GM12872 (cell line): ENCODE measurements at regions not wholly inside any gene's neighbourhood (a gene's known extent, or its start where the extent isn't known, plus 50 kb on each side); places are given as distances from the start of the nearest gene placed in this dataset.

Experiments
- TF ChIP-seq, protein P1 (sequence below): IDR thresholded peaks from 3 replicates; pipeline ENCODE4 v1.5.1; 2011; ENCODE audit warnings: low read depth, mild to moderate bottlenecking, low read length, moderate library complexity; ENCODE audit not compliant: insufficient read depth

DNA sequence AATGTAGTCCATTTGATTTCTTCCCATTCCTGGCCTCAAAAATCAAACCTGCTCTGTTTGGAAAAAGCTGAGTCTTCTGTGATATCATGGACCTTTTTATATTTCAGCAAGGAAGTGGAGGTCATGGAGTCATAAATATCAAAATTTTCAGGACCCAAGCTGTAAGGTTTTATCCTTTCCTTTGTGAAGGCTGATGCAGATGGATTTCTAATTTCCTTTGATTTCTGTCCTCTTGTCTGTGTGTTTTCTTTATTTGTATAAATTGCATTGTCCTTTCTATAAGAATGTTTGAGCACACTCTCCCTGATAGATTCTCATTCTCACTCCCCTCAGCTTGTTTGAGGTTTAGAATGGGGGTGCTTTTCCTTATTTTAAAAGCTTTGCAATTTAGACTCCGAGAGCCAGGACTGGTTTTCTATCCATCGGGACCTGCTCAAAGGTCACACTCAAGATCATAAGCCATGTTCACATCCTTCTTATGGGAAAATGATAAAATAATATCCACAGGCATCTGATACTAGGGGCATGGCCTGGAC is 127.4 kb upstream of the TMEM161B start:
- TF ChIP-seq, protein P1, sequence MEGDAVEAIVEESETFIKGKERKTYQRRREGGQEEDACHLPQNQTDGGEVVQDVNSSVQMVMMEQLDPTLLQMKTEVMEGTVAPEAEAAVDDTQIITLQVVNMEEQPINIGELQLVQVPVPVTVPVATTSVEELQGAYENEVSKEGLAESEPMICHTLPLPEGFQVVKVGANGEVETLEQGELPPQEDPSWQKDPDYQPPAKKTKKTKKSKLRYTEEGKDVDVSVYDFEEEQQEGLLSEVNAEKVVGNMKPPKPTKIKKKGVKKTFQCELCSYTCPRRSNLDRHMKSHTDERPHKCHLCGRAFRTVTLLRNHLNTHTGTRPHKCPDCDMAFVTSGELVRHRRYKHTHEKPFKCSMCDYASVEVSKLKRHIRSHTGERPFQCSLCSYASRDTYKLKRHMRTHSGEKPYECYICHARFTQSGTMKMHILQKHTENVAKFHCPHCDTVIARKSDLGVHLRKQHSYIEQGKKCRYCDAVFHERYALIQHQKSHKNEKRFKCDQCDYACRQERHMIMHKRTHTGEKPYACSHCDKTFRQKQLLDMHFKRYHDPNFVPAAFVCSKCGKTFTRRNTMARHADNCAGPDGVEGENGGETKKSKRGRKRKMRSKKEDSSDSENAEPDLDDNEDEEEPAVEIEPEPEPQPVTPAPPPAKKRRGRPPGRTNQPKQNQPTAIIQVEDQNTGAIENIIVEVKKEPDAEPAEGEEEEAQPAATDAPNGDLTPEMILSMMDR: no peak

GRCh38 chr5:88395264-88395663 is 126.6 kb upstream of the TMEM161B start:
- TF ChIP-seq, protein P1: no peak

DNA sequence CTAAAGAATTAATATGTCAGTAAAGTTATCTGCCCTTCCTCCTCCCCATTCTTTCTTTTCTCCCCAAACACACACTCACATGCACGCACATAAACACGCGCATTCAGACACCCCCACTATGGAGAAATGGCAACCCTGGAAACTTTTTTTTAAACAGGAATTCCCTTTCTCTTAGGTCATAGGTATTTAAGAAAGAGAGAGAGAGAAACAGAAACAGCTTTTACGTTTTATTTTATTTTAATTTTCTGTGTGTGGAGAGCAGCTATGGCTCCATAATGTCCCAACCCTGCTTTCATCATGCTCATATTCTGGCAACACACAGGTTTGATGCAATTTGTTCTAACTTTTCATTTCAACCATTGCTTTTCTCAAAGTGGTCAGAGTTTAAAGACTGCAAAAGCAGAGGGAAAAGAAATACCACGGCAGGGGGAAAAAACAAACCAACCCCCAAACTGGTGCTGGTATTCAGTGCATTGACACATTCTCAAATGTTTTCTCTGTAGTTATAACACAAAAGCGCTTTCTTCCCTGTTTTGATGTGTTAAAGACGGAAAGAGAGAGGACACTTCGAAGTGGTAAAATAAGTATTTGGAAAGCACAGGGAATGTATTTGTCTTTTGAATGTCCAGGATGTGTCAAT is 126.0 kb upstream of the TMEM161B start:
- TF ChIP-seq, protein P1: no peak

GRCh38 chr5:88393716-88394535 is 125.3 kb upstream of the TMEM161B start:
- TF ChIP-seq, protein P1: no peak

DNA sequence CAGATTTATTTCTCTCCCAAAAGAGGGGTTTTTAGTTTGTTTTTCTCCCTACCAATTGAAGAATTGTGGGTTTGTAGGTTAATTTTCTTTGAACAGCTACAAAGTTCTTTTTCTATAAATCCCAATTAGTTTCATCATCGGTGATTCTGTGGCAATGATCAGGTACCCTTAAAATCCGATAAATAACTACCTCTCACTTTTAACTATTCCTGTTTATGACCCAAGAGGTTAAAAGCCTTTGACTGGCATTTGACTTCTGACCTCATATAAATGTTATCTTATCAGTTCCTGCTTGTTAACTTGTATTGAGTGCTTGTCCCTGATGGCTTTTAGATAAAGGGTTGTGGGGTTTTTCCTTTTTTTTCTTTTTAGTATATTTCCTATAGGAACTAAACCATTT is 124.4 kb upstream of the TMEM161B start:
- TF ChIP-seq, protein P1: no peak

DNA sequence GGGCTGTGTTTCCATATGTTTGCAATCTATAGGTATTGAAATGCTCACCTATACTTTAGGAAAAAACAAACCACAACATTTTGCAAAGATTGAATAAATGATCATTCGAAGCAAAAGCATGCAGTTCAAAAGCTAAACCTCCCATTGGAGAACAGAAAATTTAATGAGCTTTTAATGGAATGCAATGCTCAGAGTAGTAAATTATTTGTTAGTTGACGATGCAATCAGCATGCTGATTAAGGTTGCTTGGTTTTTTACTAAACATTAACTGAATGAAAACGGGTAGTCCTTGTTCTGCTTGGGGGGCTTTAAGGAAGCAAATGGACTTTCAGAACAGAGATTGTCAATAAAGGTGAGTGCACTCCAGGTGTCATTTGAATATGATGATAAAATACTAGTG is 123.3 kb upstream of the TMEM161B start:
- TF ChIP-seq, protein P1: no peak

- TF ChIP-seq, protein P1: no peak
Observed at GRCh38 chr5:88391116-88391515, 122.5 kb upstream of the TMEM161B start.
